ENCODE measurements at regions not wholly inside any gene's neighbourhood (a gene's known extent, or its start where the extent isn't known, plus 50 kb on each side); places are given as distances from the start of the nearest gene placed in this dataset.
A peak's percentile ranks its signal among the peaks of the same experiment; 100 is the strongest.

- no peaks in the 10 kb centered on the region for H3K36me3 ChIP-seq
- H3K9me3 ChIP-seq = no peaks in the 10 kb centered on the region
- intact Hi-C loops (cut with DNase I) = no loop called here
- H3K27ac ChIP-seq (replicated peaks in 1 of 4) = no peak overlapping the region
- TF ChIP-seq POLR2AphosphoS5 (IDR thresholded peaks at IDR 0.05) (no peak), CTCF (IDR thresholded peaks at IDR 0.05) (no peak), POLR2A (IDR thresholded peaks at IDR 0.05; ENCODE audit: low read depth) (no peak), EP300 (IDR thresholded peaks at IDR 0.05) (no peak)
- H3K4me3 ChIP-seq = no peak overlapping the region
- 87% methylated on average over 7 of the region's 7 CpGs for WGBS
- no peaks in the 10 kb centered on the region for H3K27me3 ChIP-seq
- DNase-seq (ENCODE audit: extremely low spot score) = no peak
- peaks cover 0 to 19% (median 6%) of the 10 kb centered on the region in 4 donors for H3K4me1 ChIP-seq
Observed at GRCh38 chr7:131194070-131194865, 133.4 kb upstream of the MKLN1 start.

GRCh38 chr7:131196803-131197202 lies 130.9 kb upstream of the MKLN1 start:
- H3K4me3 ChIP-seq = no peak overlapping the region
- H3K27me3 ChIP-seq = no peaks in the 10 kb centered on the region
- no peaks in the 10 kb centered on the region for H3K9me3 ChIP-seq
- peaks cover 0 to 4% (median 0%) of the 10 kb centered on the region in 4 donors for H3K4me1 ChIP-seq
- no peak for DNase-seq (ENCODE audit: extremely low spot score)
- H3K27ac ChIP-seq (replicated peaks in 1 of 4) = no peak overlapping the region
- no peaks in the 10 kb centered on the region for H3K36me3 ChIP-seq
- intact Hi-C loops (cut with DNase I) = no loop called here
- 52% methylated on average over 4 of the region's 4 CpGs for WGBS
- no peak for TF ChIP-seq CTCF (IDR thresholded peaks at IDR 0.05)
- TF ChIP-seq POLR2AphosphoS5 (IDR thresholded peaks at IDR 0.05) = no peak
- no peak for TF ChIP-seq POLR2A (IDR thresholded peaks at IDR 0.05; ENCODE audit: low read depth)
- TF ChIP-seq EP300 (IDR thresholded peaks at IDR 0.05) = no peak

GRCh38 chr7:131197920-131198615 lies 129.6 kb upstream of the MKLN1 start:
- Histone ChIP-seq H3K27ac (replicated peaks in 1 of 4) (no peak overlapping the region), H3K4me3 (no peak overlapping the region), H3K36me3 (no peaks in the 10 kb centered on the region), H3K4me1 (peaks cover 0 to 10% (median 0%) of the 10 kb centered on the region in 4 donors), H3K27me3 (no peaks in the 10 kb centered on the region), H3K9me3 (no peaks in the 10 kb centered on the region)
- WGBS = 92% methylated on average over 4 of the region's 4 CpGs
- intact Hi-C loops (cut with DNase I) = no loop called here
- TF ChIP-seq EP300 (IDR thresholded peaks at IDR 0.05) (no peak), POLR2A (IDR thresholded peaks at IDR 0.05; ENCODE audit: low read depth) (no peak), POLR2AphosphoS5 (IDR thresholded peaks at IDR 0.05) (no peak), CTCF (IDR thresholded peaks at IDR 0.05) (no peak)
- DNase-seq (ENCODE audit: extremely low spot score) = no peak

GRCh38 chr7:131202451-131202850 lies 125.2 kb upstream of the MKLN1 start:
- intact Hi-C loops (cut with DNase I) = no loop called here
- peak overlapping the region in 2 of 4 donors; percentile 13 to 24 for H3K27ac ChIP-seq (replicated peaks in 1 of 4)
- no peaks in the 10 kb centered on the region for H3K9me3 ChIP-seq
- H3K27me3 ChIP-seq = no peaks in the 10 kb centered on the region
- H3K36me3 ChIP-seq = no peaks in the 10 kb centered on the region
- no peak for TF ChIP-seq POLR2AphosphoS5 (IDR thresholded peaks at IDR 0.05)
- WGBS = 94% methylated on average over 5 of the region's 5 CpGs
- H3K4me3 ChIP-seq = no peak overlapping the region
- H3K4me1 ChIP-seq = peaks cover 0 to 9% (median 3%) of the 10 kb centered on the region in 4 donors
- DNase-seq (ENCODE audit: extremely low spot score) = no peak

DNA sequence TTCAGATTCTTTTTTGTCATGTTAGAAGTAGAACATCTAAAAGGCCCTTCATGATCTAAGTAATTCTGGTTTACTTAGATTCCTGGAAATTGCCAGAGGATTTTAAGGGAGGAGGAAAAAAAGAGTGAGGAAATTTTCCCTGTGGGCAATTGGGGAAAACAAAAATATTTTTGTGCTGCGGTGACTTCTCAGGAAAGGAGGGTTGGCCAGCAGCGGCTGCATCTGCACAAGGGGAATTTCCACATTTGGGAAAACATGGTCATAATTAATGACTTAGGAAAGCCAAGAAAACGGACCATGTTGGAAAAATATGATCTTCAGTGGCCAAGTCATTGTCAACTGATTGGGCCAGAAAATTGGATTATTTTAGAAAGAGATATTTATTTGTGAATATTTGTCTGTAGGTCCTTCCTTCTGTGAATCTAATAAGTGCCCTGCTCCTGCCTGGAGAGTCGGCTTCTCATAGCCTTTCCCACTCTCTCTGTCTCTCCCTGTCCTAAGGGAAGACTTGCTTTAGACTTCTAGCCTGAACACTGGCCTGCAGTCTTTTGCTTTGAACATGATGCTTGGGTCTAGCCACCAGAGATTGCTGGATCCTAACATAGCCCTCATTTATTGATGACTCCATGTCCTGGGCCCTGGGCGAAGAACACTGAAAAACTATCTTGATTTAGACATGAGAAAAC lies 124.2 kb upstream of the MKLN1 start:
- TF ChIP-seq CTCF (IDR thresholded peaks at IDR 0.05) (no peak), EP300 (IDR thresholded peaks at IDR 0.05) (no peak), POLR2A (IDR thresholded peaks at IDR 0.05; ENCODE audit: low read depth) (no peak), POLR2AphosphoS5 (IDR thresholded peaks at IDR 0.05) (no peak)
- no peaks in the 10 kb centered on the region for H3K36me3 ChIP-seq
- intact Hi-C loops (cut with DNase I) = no loop called here
- no peaks in the 10 kb centered on the region for H3K27me3 ChIP-seq
- DNase-seq (ENCODE audit: extremely low spot score) = no peak
- H3K9me3 ChIP-seq = no peaks in the 10 kb centered on the region
- H3K27ac ChIP-seq (replicated peaks in 1 of 4) = peak overlapping the region in 3 of 4 donors; percentile 5 to 47 (median 13)
- peaks cover 0 to 9% (median 3%) of the 10 kb centered on the region in 4 donors for H3K4me1 ChIP-seq
- WGBS = 66% methylated on average over 5 of the region's 5 CpGs
- no peak overlapping the region for H3K4me3 ChIP-seq

Data from esophagus muscularis mucosa (tissue), 4 donors.